ENCODE measurements at regions not wholly inside any gene's neighbourhood (a gene's known extent, or its start where the extent isn't known, plus 50 kb on each side); places are given as distances from the start of the nearest gene placed in this dataset.

- no peak for TF ChIP-seq ZNF462 (CRISPR knock-in tag; IDR thresholded peaks at IDR 0.05)
Measured at GRCh38 chr16:10266809-10267208, 84.6 kb upstream of the GRIN2A start (continued).

- Histone ChIP-seq H3K36me3 (ENCODE audit: insufficient read depth) (no peaks in the 10 kb centered on the region), H3K27me3 (ENCODE audit: insufficient read depth) (no peaks in the 10 kb centered on the region), H3K9me2 (ENCODE audit: insufficient read depth) (no peaks in the 10 kb centered on the region), H2AFZ (no peak overlapping the region), H3K27ac (ENCODE audit: low read depth) (no peak overlapping the region), H3K4me3 (no peak overlapping the region), H3F3A (replicated peaks; ENCODE audit: low read depth) (no peaks in the 10 kb centered on the region), H4K20me1 (replicated peaks; ENCODE audit: insufficient read depth) (no peaks in the 10 kb centered on the region), H3K79me2 (replicated peaks; ENCODE audit: insufficient read depth) (no peaks in the 10 kb centered on the region), H3K4me2 (no peak overlapping the region), H3K4me1 (ENCODE audit: insufficient read depth) (no peaks in the 10 kb centered on the region)
- Mint-ChIP-seq H3K4me3 (no peak overlapping the region), H3K36me3 (ENCODE audit: low read depth) (peaks cover 7% of the 10 kb centered on the region; the same call in 2 of the 3 replicates), H3K27ac (no peak overlapping the region), H3K27me3 (ENCODE audit: insufficient read depth, low read depth, poor library complexity) (peaks cover under 1% of the 10 kb centered on the region), H3K4me1 (no peaks in the 10 kb centered on the region; the same call in 2 of the 3 replicates), H3K9me3 (peaks cover 39% of the 10 kb centered on the region)
- DNase-seq (ENCODE audit: low spot score) (no peak), ATAC-seq (no peak)
- TF ChIP-seq EZH2 (IDR thresholded peaks at IDR 0.05; ENCODE audit: low read depth, unreplicated experiment) (no peak), POLR2AphosphoS5 (IDR thresholded peaks at IDR 0.05; ENCODE audit: low read depth) (no peak), EZH2phosphoT487 (IDR thresholded peaks at IDR 0.05; ENCODE audit: unreplicated experiment) (no peak), NANOG (IDR thresholded peaks at IDR 0.05; ENCODE audit: borderline replicate concordance) (no peak), ZNF462 (CRISPR knock-in tag; IDR thresholded peaks at IDR 0.05) (no peak), REST (IDR thresholded peaks at IDR 0.05; ENCODE audit: unreplicated experiment) (no peak)
Measured at GRCh38 chr16:10269632-10270031, 87.4 kb upstream of the GRIN2A start.

Data from GM23338 (cell line).